Panc1 (cell line): ENCODE measurements at regions not wholly inside any gene's neighbourhood (a gene's known extent, or its start where the extent isn't known, plus 50 kb on each side); places are given as distances from the start of the nearest gene placed in this dataset.

Experiments
- ATAC-seq: fragments of 200-7000 bp; cut with Tn5 transposase; 2 replicates; pipeline ENCODE4 v1.9.1; 2020; ENCODE audit warnings: mild to moderate bottlenecking, moderate library complexity
- BruUV-seq: library from RNA; stranded (reverse); fragments of 400-500 nt; replicated peaks from 2 replicates; lab custom pipeline; 2021; lab: Mats Ljungman, UMichigan
- CTCF ChIA-PET: fragments of 300-600 bp; sonication (Branson Sonifier 250); formaldehyde crosslinking; loops from one replicate; lab custom pipeline; 2022; ENCODE audit warnings: antibody characterized with exemption; lab: Charles Lee
- POLR2A ChIA-PET: fragments of 300-600 bp; sonication (Branson Sonifier 250); formaldehyde crosslinking; loops from one replicate; lab custom pipeline; 2022; ENCODE audit warnings: antibody characterized with exemption; lab: Charles Lee
- DNase-seq: peaks from one replicate; pipeline ENCODE4 v3.0.0-alpha.2; 2010; ENCODE audit warnings: low read depth, low spot score
- H3K27ac ChIP-seq: 2 replicates; pipeline ENCODE4 v1.5.1; 2011; ENCODE audit warnings: mild to moderate bottlenecking, low read length, inconsistent platforms
- H3K27me3 ChIP-seq: fragments of 200-500 bp; sonication (Bioruptor generic); 2 replicates; pipeline ENCODE4 v1.6.0; 2014; ENCODE audit warnings: low read length, inconsistent platforms; ENCODE audit not compliant: control insufficient read depth, insufficient read depth
- H3K36me3 ChIP-seq: fragments of 200-500 bp; sonication (Bioruptor generic); 2 replicates; pipeline ENCODE4 v1.5.1; 2014; ENCODE audit warnings: inconsistent platforms, mild to moderate bottlenecking, low read length, moderate library complexity; ENCODE audit not compliant: control insufficient read depth, insufficient read depth
- H3K4me1 ChIP-seq: 2 replicates; pipeline ENCODE4 v1.5.1; 2011; ENCODE audit warnings: inconsistent platforms, mild to moderate bottlenecking, low read length, moderate library complexity; ENCODE audit not compliant: control insufficient read depth, insufficient read depth
- H3K4me3 ChIP-seq, 2 experiments: 2 replicates each; pipeline ENCODE4 v1.5.1; 2011 to 2012; ENCODE audit warnings: low read depth in 2 of 2, low read length in 2 of 2, mild to moderate bottlenecking in 2 of 2, inconsistent platforms in 1 of 2, moderate library complexity in 1 of 2
- H3K9me3 ChIP-seq: fragments of 200-500 bp; sonication (Bioruptor generic); 2 replicates; pipeline ENCODE4 v1.5.1; 2014; ENCODE audit warnings: low read depth, mild to moderate bottlenecking, inconsistent platforms, low read length, moderate library complexity; ENCODE audit not compliant: control insufficient read depth, insufficient read depth
- CTCF ChIP-seq: fragments of 450-650 bp; IDR thresholded peaks from 2 replicates; pipeline ENCODE4 v1.5.1; 2017; ENCODE audit warnings: mild to moderate bottlenecking
- POLR2AphosphoS5 ChIP-seq: IDR thresholded peaks from 2 replicates; pipeline ENCODE4 v1.6.1; 2012; ENCODE audit warnings: mild to moderate bottlenecking, low read depth, low read length, moderate library complexity
- SIN3A ChIP-seq: IDR thresholded peaks from 2 replicates; pipeline ENCODE4 v1.6.1; 2012; ENCODE audit warnings: low read depth, mild to moderate bottlenecking, low read length, moderate library complexity, borderline replicate concordance; ENCODE audit not compliant: insufficient read depth
- TCF7L2 ChIP-seq: IDR thresholded peaks from 2 replicates; pipeline ENCODE4 v1.6.1; 2011; ENCODE audit warnings: mild to moderate bottlenecking, low read depth, low read length, inconsistent platforms
- in situ Hi-C: cut with HindIII; loops from 2 replicates; pipeline ENCODE4 v1.10.0; 2016; ENCODE audit warnings: low sequenced_read_pairs, low pct_unique_long_range_greater_than_20kb
- intact Hi-C: fragments of 100-400 bp; cut with micrococcal nuclease; formaldehyde crosslinking; loops from one replicate; pipeline ENCODE4 v1.10.0; 2022; ENCODE audit not compliant: unreplicated experiment
- TF ChIP-seq, protein P1 (sequence below), 2 experiments: IDR thresholded peaks; 2 replicates each; pipeline ENCODE4 v1.6.1; 2011 to 2012; ENCODE audit warnings: low read depth in 2 of 2, control low read depth in 1 of 2, low read length in 1 of 2, mild to moderate bottlenecking in 1 of 2, moderate library complexity in 1 of 2; ENCODE audit not compliant: insufficient read depth in 1 of 2

GRCh38 chr15:93366387-93367100 is 277.5 kb upstream of the RGMA start:
- no peak overlapping the region for H3K4me3 ChIP-seq
- ChIA-PET POLR2A (no interaction called here), CTCF (no interaction called here)
- in situ Hi-C loops: no loop called here
- no peaks in the 10 kb centered on the region for H3K27me3 ChIP-seq
- ATAC-seq: no peak
- no peak overlapping the region for H3K27ac ChIP-seq
- BruUV-seq: no TSS peak
- no peaks in the 10 kb centered on the region for H3K36me3 ChIP-seq
- intact Hi-C loops: no loop called here
- TF ChIP-seq SIN3A (no peak), CTCF (no peak)
- TF ChIP-seq, protein P1, sequence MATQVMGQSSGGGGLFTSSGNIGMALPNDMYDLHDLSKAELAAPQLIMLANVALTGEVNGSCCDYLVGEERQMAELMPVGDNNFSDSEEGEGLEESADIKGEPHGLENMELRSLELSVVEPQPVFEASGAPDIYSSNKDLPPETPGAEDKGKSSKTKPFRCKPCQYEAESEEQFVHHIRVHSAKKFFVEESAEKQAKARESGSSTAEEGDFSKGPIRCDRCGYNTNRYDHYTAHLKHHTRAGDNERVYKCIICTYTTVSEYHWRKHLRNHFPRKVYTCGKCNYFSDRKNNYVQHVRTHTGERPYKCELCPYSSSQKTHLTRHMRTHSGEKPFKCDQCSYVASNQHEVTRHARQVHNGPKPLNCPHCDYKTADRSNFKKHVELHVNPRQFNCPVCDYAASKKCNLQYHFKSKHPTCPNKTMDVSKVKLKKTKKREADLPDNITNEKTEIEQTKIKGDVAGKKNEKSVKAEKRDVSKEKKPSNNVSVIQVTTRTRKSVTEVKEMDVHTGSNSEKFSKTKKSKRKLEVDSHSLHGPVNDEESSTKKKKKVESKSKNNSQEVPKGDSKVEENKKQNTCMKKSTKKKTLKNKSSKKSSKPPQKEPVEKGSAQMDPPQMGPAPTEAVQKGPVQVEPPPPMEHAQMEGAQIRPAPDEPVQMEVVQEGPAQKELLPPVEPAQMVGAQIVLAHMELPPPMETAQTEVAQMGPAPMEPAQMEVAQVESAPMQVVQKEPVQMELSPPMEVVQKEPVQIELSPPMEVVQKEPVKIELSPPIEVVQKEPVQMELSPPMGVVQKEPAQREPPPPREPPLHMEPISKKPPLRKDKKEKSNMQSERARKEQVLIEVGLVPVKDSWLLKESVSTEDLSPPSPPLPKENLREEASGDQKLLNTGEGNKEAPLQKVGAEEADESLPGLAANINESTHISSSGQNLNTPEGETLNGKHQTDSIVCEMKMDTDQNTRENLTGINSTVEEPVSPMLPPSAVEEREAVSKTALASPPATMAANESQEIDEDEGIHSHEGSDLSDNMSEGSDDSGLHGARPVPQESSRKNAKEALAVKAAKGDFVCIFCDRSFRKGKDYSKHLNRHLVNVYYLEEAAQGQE (IDR thresholded peaks at IDR 0.05; ENCODE audit: insufficient read depth in 1 of 2, low read depth in 2 of 2, low read length in 1 of 2): no peak
- H3K9me3 ChIP-seq: no peaks in the 10 kb centered on the region
- no peak for DNase-seq
- H3K4me1 ChIP-seq: no peaks in the 10 kb centered on the region

GRCh38 chr15:93362821-93363220 is 273.8 kb upstream of the RGMA start:
- no peak overlapping the region for H3K4me3 ChIP-seq
- ChIA-PET CTCF (no interaction called here), POLR2A (no interaction called here)
- no peak overlapping the region for H3K27ac ChIP-seq
- intact Hi-C loops: no loop called here
- in situ Hi-C loops: no loop called here
- H3K36me3 ChIP-seq: no peaks in the 10 kb centered on the region
- TF ChIP-seq, protein P1 (IDR thresholded peaks at IDR 0.05; ENCODE audit: insufficient read depth in 1 of 2, low read depth in 2 of 2, low read length in 1 of 2): no peak
- TF ChIP-seq POLR2AphosphoS5: no peak
- TF ChIP-seq TCF7L2: no peak
- TF ChIP-seq SIN3A: no peak
- TF ChIP-seq CTCF: no peak
- H3K4me1 ChIP-seq: no peaks in the 10 kb centered on the region
- H3K9me3 ChIP-seq: no peaks in the 10 kb centered on the region
- ATAC-seq (no peak), DNase-seq (no peak)
- BruUV-seq: no TSS peak
- H3K27me3 ChIP-seq: no peaks in the 10 kb centered on the region
